ENCODE measurements at regions not wholly inside any gene's neighbourhood (a gene's known extent, or its start where the extent isn't known, plus 50 kb on each side); places are given as distances from the start of the nearest gene placed in this dataset.

DNA sequence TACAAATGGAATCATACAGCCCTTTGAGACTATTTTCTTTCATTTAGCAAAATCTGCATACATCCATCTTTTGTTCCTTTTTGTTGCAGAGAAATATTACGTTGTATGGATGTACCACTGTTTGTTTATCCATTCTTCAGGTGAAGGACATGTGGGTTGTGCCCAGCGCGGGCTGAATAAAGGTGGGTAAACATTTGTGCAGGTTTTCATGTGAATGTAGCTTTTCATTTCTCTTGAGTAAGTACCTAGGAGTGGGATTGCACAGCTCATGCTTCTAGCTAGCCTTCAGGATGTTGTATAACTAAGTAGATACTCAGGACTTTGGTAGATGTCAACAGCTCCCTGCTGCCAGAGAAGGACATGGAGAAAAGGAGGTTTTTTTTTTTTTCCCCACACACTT lies 50.6 kb upstream of the SPRED2 start:
- FAIRE-seq (no peak), DNase-seq (ENCODE audit: extremely low spot score, insufficient read length, low read depth) (no peak)

Measured in GM18507 (cell line).